Prostate gland (tissue), 2 donors: ENCODE measurements at regions not wholly inside any gene's neighbourhood (a gene's known extent, or its start where the extent isn't known, plus 50 kb on each side); places are given as distances from the start of the nearest gene placed in this dataset.

ENCODE experiments used
- DNase-seq: peaks from one replicate; pipeline ENCODE4 v3.0.0-alpha.2; 2019; ENCODE audit warnings: low spot score
- H3K27ac ChIP-seq, 2 donors: fragments of 200-600 bp; sonication (generic); 2 replicates each; pipeline ENCODE4 v1.5.1; 2017 to 2019
- H3K27me3 ChIP-seq: fragments of 200-600 bp; sonication (generic); replicated peaks from 2 replicates; pipeline ENCODE4 v1.5.1; 2019; ENCODE audit not compliant: insufficient read depth
- H3K36me3 ChIP-seq, 2 donors: fragments of 200-600 bp; sonication (generic); 1 replicate in 1 of 2; 2 replicates in 1 of 2; pipeline versions ENCODE4 v1.5.1 to v1.8.1; 2017 to 2019
- H3K4me1 ChIP-seq: fragments of 200-600 bp; sonication (generic); replicated peaks from 2 replicates; pipeline ENCODE4 v1.5.1; 2019
- H3K4me3 ChIP-seq, 2 donors: fragments of 200-600 bp; sonication (generic); 2 replicates each; pipeline ENCODE4 v1.5.1; 2017 to 2019
- H3K9me3 ChIP-seq: fragments of 200-600 bp; sonication (generic); 2 replicates; pipeline ENCODE4 v1.5.1; 2017
- POLR2A ChIP-seq: fragments of 450-650 bp; IDR thresholded peaks from one replicate; pipeline ENCODE4 v1.6.1; 2016; ENCODE audit warnings: antibody characterized with exemption, mild to moderate bottlenecking
- POLR2AphosphoS5 ChIP-seq: sonication (generic); formaldehyde crosslinking; IDR thresholded peaks from one replicate; pipeline ENCODE4 v1.6.1; 2017; ENCODE audit warnings: antibody characterized with exemption
- WGBS: methylation state at CpG from one replicate; pipeline ENCODE4 v1.1.5; 2018; 5-methylcytosine and 5-hydroxymethylcytosine counted together
- intact Hi-C: fragments of 100-400 bp; cut with DNase I; formaldehyde crosslinking; loops from one replicate; pipeline ENCODE4 v1.14.2; 2022
- TF ChIP-seq, protein P1 (sequence below), 4 experiments: fragments of 200-600 bp in 2 of 4; fragments of 450-650 bp in 2 of 4; sonication (generic) in 2 of 4; IDR thresholded peaks; 1 replicate in 3 of 4; 2 replicates in 1 of 4; pipeline ENCODE4 v1.5.1; 2016 to 2019; ENCODE audit warnings: antibody characterized with exemption in 4 of 4, mild to moderate bottlenecking in 2 of 4, moderate library complexity in 2 of 4

DNA sequence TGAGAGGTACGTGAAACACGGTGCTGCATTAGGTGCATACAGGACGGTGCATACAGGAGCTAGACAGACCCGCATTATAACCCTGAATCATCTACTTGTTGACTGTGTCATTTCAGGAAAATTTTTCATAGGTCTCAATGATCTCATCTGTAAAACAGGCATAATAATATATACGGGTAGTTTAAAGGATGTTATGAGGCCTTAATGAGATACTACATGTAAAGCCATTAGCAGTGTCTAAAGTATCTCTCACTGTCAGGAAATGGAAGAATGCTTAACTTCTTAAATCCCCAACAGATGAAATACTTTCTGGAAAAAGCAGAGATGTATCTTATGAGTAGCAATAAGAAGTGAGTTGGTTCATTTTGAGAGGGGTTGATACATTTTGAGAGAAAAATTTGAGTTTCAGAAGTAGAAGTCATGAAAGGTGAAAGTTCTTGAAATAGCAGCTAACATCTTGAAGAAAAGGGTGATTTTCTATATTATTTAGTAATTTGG lies 669.6 kb downstream of the PTPRC start:
- H3K4me1 ChIP-seq: no peaks in the 10 kb centered on the region
- intact Hi-C loops: no loop called here
- no peak overlapping the region for H3K27ac ChIP-seq
- no peaks in the 10 kb centered on the region for H3K27me3 ChIP-seq
- no peak for DNase-seq
- H3K36me3 ChIP-seq: no peaks in the 10 kb centered on the region
- no peak overlapping the region for H3K4me3 ChIP-seq
- TF ChIP-seq, protein P1, sequence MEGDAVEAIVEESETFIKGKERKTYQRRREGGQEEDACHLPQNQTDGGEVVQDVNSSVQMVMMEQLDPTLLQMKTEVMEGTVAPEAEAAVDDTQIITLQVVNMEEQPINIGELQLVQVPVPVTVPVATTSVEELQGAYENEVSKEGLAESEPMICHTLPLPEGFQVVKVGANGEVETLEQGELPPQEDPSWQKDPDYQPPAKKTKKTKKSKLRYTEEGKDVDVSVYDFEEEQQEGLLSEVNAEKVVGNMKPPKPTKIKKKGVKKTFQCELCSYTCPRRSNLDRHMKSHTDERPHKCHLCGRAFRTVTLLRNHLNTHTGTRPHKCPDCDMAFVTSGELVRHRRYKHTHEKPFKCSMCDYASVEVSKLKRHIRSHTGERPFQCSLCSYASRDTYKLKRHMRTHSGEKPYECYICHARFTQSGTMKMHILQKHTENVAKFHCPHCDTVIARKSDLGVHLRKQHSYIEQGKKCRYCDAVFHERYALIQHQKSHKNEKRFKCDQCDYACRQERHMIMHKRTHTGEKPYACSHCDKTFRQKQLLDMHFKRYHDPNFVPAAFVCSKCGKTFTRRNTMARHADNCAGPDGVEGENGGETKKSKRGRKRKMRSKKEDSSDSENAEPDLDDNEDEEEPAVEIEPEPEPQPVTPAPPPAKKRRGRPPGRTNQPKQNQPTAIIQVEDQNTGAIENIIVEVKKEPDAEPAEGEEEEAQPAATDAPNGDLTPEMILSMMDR (IDR thresholded peaks at IDR 0.05): no peak
- no peak for TF ChIP-seq POLR2AphosphoS5
- TF ChIP-seq POLR2A: no peak
- no peaks in the 10 kb centered on the region for H3K9me3 ChIP-seq
- 86% methylated on average over 5 of the region's 5 CpGs for WGBS

DNA sequence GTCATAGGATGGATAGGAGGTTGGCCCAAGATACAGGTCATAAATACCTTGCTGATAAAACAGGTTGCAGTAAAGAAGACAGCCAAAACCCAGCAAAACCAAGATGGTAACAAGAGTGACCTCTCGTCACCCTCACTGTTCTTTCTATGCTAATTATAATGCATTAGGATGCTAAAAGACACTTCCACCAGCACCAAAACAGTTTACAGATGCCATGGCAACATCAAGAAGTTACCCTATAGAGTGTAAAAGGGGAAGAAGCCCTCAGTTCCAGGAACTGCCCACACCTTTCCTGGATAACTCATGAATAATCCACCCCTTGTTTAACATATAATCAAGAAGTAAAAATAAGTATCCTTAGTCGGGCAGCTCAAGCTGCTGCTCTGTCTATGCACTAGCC lies 671.9 kb downstream of the PTPRC start:
- intact Hi-C loops: no loop called here
- WGBS: 79% methylated on average over 2 of the region's 2 CpGs
- Histone ChIP-seq H3K36me3 (no peaks in the 10 kb centered on the region), H3K27ac (no peak overlapping the region), H3K4me3 (no peak overlapping the region), H3K27me3 (no peaks in the 10 kb centered on the region), H3K4me1 (no peaks in the 10 kb centered on the region), H3K9me3 (no peaks in the 10 kb centered on the region)
- TF ChIP-seq POLR2AphosphoS5: no peak
- TF ChIP-seq, protein P1 (IDR thresholded peaks at IDR 0.05): no peak
- no peak for TF ChIP-seq POLR2A
- no peak for DNase-seq

DNA sequence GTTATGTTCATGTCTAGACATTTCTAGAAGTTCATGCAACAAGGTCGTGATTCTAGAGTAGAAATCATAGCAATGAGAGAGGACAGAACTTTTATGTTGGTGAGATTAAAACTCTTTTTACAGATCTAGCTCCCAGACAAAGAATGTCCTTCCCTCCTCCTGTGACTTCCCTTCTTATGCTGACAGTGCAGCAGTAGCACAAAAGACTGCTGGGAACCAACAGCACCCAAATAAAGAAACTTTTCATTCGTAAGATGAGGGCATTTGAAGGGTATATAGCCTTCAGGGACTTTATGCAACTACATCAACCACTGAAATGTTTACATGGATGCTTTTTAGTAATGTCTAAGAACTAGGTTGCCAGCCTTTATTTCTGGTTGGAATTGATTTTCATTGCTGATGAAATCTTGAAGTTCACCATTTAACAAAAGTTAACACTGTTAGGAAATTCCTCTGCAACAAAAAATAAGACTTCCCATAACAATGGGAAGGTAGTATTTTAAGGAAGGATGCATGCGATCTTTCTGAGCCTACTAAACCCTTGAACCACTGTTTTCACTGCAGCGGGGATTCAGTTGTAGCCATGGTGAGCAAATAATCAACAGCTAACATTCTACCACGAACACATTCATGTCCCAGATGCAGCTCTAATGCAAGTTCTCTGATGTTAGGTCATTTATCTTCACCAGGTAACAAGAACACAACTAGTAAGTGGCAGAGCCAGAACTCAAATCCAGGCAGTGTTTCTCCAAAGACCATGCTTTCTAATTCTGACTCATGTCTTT lies 672.8 kb downstream of the PTPRC start:
- WGBS: 72% methylated on average over 5 of the region's 5 CpGs
- TF ChIP-seq POLR2AphosphoS5 (no peak), POLR2A (no peak)
- TF ChIP-seq, protein P1 (IDR thresholded peaks at IDR 0.05): no peak
- no peak overlapping the region for H3K27ac ChIP-seq

GRCh38 chr1:199312626-199313025 lies 673.8 kb downstream of the PTPRC start:
- Histone ChIP-seq H3K4me1 (no peaks in the 10 kb centered on the region), H3K9me3 (no peaks in the 10 kb centered on the region), H3K4me3 (no peak overlapping the region), H3K27ac (no peak overlapping the region), H3K36me3 (no peaks in the 10 kb centered on the region), H3K27me3 (no peaks in the 10 kb centered on the region)
- WGBS: 19% methylated on average over 2 of the region's 2 CpGs
- TF ChIP-seq POLR2A (no peak), POLR2AphosphoS5 (no peak)
- TF ChIP-seq, protein P1 (IDR thresholded peaks at IDR 0.05): no peak
- intact Hi-C loops: no loop called here
- DNase-seq: no peak

More for the DNA sequence above, 672.8 kb downstream of the PTPRC start:
- DNase-seq: no peak
- Histone ChIP-seq H3K9me3 (no peaks in the 10 kb centered on the region), H3K27me3 (no peaks in the 10 kb centered on the region), H3K4me3 (no peak overlapping the region), H3K36me3 (no peaks in the 10 kb centered on the region), H3K4me1 (no peaks in the 10 kb centered on the region)
- intact Hi-C loops: no loop called here

DNA sequence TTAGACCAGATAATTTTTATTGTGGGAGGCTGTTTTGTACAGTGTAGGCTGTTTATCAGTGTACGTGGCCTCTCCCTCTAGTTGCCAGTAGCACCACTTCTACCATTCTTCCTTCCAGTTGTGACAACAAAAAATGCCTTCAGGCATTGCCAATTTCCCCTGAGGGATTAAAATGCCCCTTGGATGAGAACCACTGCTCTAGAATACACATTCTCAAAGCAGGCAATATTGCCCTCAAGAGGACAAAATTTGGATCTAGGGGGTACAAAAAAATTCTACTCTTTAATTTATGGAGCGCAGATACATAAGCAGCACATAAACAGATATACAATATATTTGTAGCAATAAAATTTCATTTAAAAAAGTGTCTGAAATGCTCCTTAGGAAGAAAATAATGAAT lies 674.6 kb downstream of the PTPRC start:
- intact Hi-C loops: no loop called here
- no peaks in the 10 kb centered on the region for H3K27me3 ChIP-seq
- WGBS: 78% methylated on average over 2 of the region's 2 CpGs
- no peaks in the 10 kb centered on the region for H3K4me1 ChIP-seq
- no peaks in the 10 kb centered on the region for H3K9me3 ChIP-seq
- no peak overlapping the region for H3K27ac ChIP-seq
- TF ChIP-seq, protein P1 (IDR thresholded peaks at IDR 0.05): no peak
- TF ChIP-seq POLR2A (no peak), POLR2AphosphoS5 (no peak)
- H3K4me3 ChIP-seq: no peak overlapping the region
- H3K36me3 ChIP-seq: no peaks in the 10 kb centered on the region
- DNase-seq: no peak
